Breast epithelium (tissue), 3 donors: ENCODE measurements at regions not wholly inside any gene's neighbourhood (a gene's known extent, or its start where the extent isn't known, plus 50 kb on each side); places are given as distances from the start of the nearest gene placed in this dataset.
"Not testable (repeated sequence)": the region's sequence is repeated elsewhere in the genome, so short reads cannot be mapped to it uniquely, and the experiment has no call there.

ENCODE experiments used
- POLR2AphosphoS5 ChIP-seq, 3 donors: sonication (generic); formaldehyde crosslinking; IDR thresholded peaks; one replicate each; pipeline ENCODE4 v1.6.1; 2017; ENCODE audit warnings: antibody characterized with exemption in 3 of 3
- TF ChIP-seq, protein P1 (sequence below), 3 donors: fragments of 450-650 bp; IDR thresholded peaks; one replicate each; pipeline ENCODE4 v1.5.1; 2016 to 2017; ENCODE audit warnings: antibody characterized with exemption in 3 of 3, mild to moderate bottlenecking in 3 of 3, moderate library complexity in 3 of 3

- TF ChIP-seq, protein P1, sequence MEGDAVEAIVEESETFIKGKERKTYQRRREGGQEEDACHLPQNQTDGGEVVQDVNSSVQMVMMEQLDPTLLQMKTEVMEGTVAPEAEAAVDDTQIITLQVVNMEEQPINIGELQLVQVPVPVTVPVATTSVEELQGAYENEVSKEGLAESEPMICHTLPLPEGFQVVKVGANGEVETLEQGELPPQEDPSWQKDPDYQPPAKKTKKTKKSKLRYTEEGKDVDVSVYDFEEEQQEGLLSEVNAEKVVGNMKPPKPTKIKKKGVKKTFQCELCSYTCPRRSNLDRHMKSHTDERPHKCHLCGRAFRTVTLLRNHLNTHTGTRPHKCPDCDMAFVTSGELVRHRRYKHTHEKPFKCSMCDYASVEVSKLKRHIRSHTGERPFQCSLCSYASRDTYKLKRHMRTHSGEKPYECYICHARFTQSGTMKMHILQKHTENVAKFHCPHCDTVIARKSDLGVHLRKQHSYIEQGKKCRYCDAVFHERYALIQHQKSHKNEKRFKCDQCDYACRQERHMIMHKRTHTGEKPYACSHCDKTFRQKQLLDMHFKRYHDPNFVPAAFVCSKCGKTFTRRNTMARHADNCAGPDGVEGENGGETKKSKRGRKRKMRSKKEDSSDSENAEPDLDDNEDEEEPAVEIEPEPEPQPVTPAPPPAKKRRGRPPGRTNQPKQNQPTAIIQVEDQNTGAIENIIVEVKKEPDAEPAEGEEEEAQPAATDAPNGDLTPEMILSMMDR (IDR thresholded peaks at IDR 0.05) = not testable (repeated sequence)
- TF ChIP-seq POLR2AphosphoS5 (IDR thresholded peaks at IDR 0.05) = not testable (repeated sequence)
These were observed 344.7 kb downstream of the FGF10 start for GRCh38 chr5:44044549-44044948.
